Kidney (tissue), 13 donors: ENCODE measurements at regions not wholly inside any gene's neighbourhood (a gene's known extent, or its start where the extent isn't known, plus 50 kb on each side); places are given as distances from the start of the nearest gene placed in this dataset.
"Not testable (repeated sequence)": the region's sequence is repeated elsewhere in the genome, so short reads cannot be mapped to it uniquely, and the experiment has no call there.

Source experiments
- DNase-seq, 5 donors: peaks; one replicate each; pipeline ENCODE4 v3.0.0-alpha.2; 2013 to 2020
- FAIRE-seq: peaks from 2 replicates; lab custom pipeline; 2012; peaks lifted over from hg19 to GRCh38; lab: Jason Lieb, UNC
- H3K27ac ChIP-seq, 2 donors: one replicate each; pipeline ENCODE4 v1.7.0; 2013; ENCODE audit warnings: low read depth in 2 of 2, low read length in 2 of 2, inconsistent platforms in 1 of 2
- H3K27me3 ChIP-seq: one replicate; pipeline ENCODE4 v1.7.1; 2013; ENCODE audit warnings: low read length, inconsistent platforms; ENCODE audit not compliant: control insufficient read depth, insufficient read depth
- H3K36me3 ChIP-seq, 3 donors: one replicate each; pipeline versions ENCODE4 v1.7.0 to v1.7.1; 2013; ENCODE audit warnings: low read length in 3 of 3, control low read depth in 1 of 3, inconsistent platforms in 1 of 3; ENCODE audit not compliant: insufficient read depth in 3 of 3, control insufficient read depth in 2 of 3
- H3K4me1 ChIP-seq, 3 donors: one replicate each; pipeline versions ENCODE4 v1.7.0 to v1.7.1; 2013; ENCODE audit warnings: low read length in 3 of 3, inconsistent platforms in 1 of 3, low read depth in 1 of 3; ENCODE audit not compliant: control insufficient read depth in 2 of 3, insufficient read depth in 2 of 3
- H3K4me3 ChIP-seq, 3 donors: one replicate each; pipeline versions ENCODE4 v1.7.0 to v1.8.1; 2013; ENCODE audit warnings: low read length in 3 of 3, control low read depth in 1 of 3, inconsistent platforms in 1 of 3
- H3K9ac ChIP-seq, 3 donors: one replicate each; pipeline versions ENCODE4 v1.7.0 to v1.7.1; 2013; ENCODE audit warnings: low read length in 3 of 3, control low read depth in 1 of 3, inconsistent platforms in 1 of 3
- H3K9me3 ChIP-seq, 3 donors: one replicate each; pipeline versions ENCODE4 v1.7.0 to v1.7.1; 2013; ENCODE audit warnings: low read length in 3 of 3, control low read depth in 1 of 3, inconsistent platforms in 1 of 3; ENCODE audit not compliant: control insufficient read depth in 2 of 3, insufficient read depth in 1 of 3
- CTCF ChIP-seq: IDR thresholded peaks from 3 replicates; pipeline ENCODE4 v1.5.1; 2012; ENCODE audit warnings: mild to moderate bottlenecking, moderate library complexity, borderline replicate concordance; ENCODE audit not compliant: insufficient read depth; ENCODE audit errors: extremely low read depth
- intact Hi-C: fragments of 100-400 bp; cut with DNase I; formaldehyde crosslinking; loops from one replicate; pipeline ENCODE4 v1.11.1; 2022
- donor health status: control.
- donor health status: control.
- donor health status: control.
- donor health status: control.
- donor health status: control.
- donor health status: DM: yes; HTN: yes; CAD: no.
- donor health status: Normal renal cell carcinoma (clear cell type).

GRCh38 chr9:74094766-74095165 lies 402.4 kb upstream of the RORB start:
- no peak for DNase-seq
- no peak overlapping the region for H3K27ac ChIP-seq
- intact Hi-C loops = no loop called here
- no peak for FAIRE-seq
- no peaks in the 10 kb centered on the region for H3K36me3 ChIP-seq
- TF ChIP-seq CTCF = no peak
- H3K4me1 ChIP-seq = no peaks in the 10 kb centered on the region
- H3K4me3 ChIP-seq = no peak overlapping the region
- H3K9ac ChIP-seq = no peak overlapping the region
- no peaks in the 10 kb centered on the region for H3K27me3 ChIP-seq
- no peaks in the 10 kb centered on the region for H3K9me3 ChIP-seq

GRCh38 chr9:74095925-74096324 lies 401.2 kb upstream of the RORB start:
- H3K9ac ChIP-seq = no peak overlapping the region
- no peaks in the 10 kb centered on the region for H3K36me3 ChIP-seq
- H3K4me1 ChIP-seq = no peaks in the 10 kb centered on the region
- no peaks in the 10 kb centered on the region for H3K27me3 ChIP-seq
- intact Hi-C loops = no loop called here
- no peak for DNase-seq
- FAIRE-seq = no peak
- TF ChIP-seq CTCF = no peak
- H3K27ac ChIP-seq = no peak overlapping the region
- H3K4me3 ChIP-seq = no peak overlapping the region
- H3K9me3 ChIP-seq = no peaks in the 10 kb centered on the region

- DNase-seq = no peak
- no peaks in the 10 kb centered on the region for H3K36me3 ChIP-seq
- no peaks in the 10 kb centered on the region for H3K27me3 ChIP-seq
- H3K27ac ChIP-seq = no peak overlapping the region
- intact Hi-C loops = no loop called here
- H3K9me3 ChIP-seq = no peaks in the 10 kb centered on the region
- TF ChIP-seq CTCF = no peak
- H3K9ac ChIP-seq = no peak overlapping the region
- FAIRE-seq = peak; percentile 74
- H3K4me1 ChIP-seq = no peaks in the 10 kb centered on the region
- no peak overlapping the region for H3K4me3 ChIP-seq
These were observed 400.7 kb upstream of the RORB start for GRCh38 chr9:74096420-74096819.

GRCh38 chr9:74100042-74100441 lies 397.1 kb upstream of the RORB start:
- DNase-seq (no peak), FAIRE-seq (no peak)
- Histone ChIP-seq H3K9me3 (no peaks in the 10 kb centered on the region), H3K9ac (no peak overlapping the region), H3K4me3 (no peak overlapping the region), H3K27ac (no peak overlapping the region), H3K4me1 (no peaks in the 10 kb centered on the region), H3K36me3 (no peaks in the 10 kb centered on the region), H3K27me3 (no peaks in the 10 kb centered on the region)
- intact Hi-C loops = no loop called here
- TF ChIP-seq CTCF = no peak

- H3K27me3 ChIP-seq, DNase-seq, intact Hi-C loops, H3K4me1 ChIP-seq, FAIRE-seq, H3K27ac ChIP-seq, H3K9me3 ChIP-seq, H3K9ac ChIP-seq, H3K4me3 ChIP-seq, H3K36me3 ChIP-seq: not testable (repeated sequence)
These were observed 395.0 kb upstream of the RORB start for GRCh38 chr9:74102148-74102547.
